ENCODE measurements at regions not wholly inside any gene's neighbourhood (a gene's known extent, or its start where the extent isn't known, plus 50 kb on each side); places are given as distances from the start of the nearest gene placed in this dataset.

DNA sequence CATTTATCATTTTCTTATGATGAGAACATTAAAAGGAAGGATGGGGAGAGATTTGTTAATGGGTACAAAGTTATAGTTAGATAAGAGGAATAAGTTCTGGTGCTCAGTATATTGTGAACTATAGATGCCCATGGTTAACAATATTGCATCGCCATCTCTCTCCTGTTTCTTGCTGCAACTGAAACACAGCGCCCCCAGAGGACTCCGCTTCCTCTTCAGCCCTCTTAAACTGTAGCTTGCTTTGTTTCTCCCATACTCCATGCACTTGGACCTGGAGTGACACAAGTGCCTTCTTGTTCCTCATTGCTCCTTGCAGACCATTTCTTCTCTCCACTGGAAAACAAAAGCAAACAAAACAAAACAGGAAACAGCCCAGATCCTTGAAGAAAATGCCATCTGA is 70.1 kb upstream of the NTPCR start:
- Mint-ChIP-seq H3K9me3 (peaks cover 3 to 9% (median 6%) of the 10 kb centered on the region in 7 donors), H3K27ac (no peak overlapping the region), H3K36me3 (no peaks in the 10 kb centered on the region), H3K4me1 (peaks cover 2% of the 10 kb centered on the region), H3K27me3 (ENCODE audit: low read depth in 3 of 3) (no peaks in the 10 kb centered on the region), H3K4me3 (no peak overlapping the region)
- no peaks in the 10 kb centered on the region for H3K36me3 ChIP-seq (replicated peaks in 1 of 2; ENCODE audit: control insufficient read depth in 1 of 2, insufficient read depth in 2 of 2, low read length in 2 of 2)
- no peak overlapping the region for H3K27ac ChIP-seq (ENCODE audit: low read depth in 1 of 2, low read length in 2 of 2)
- 71% methylated on average over 2 of the region's 3 CpGs for WGBS (ENCODE audit: insufficient coverage)
- H3K79me2 ChIP-seq (ENCODE audit: insufficient read depth, low read length) = no peaks in the 10 kb centered on the region
- no peaks in the 10 kb centered on the region for H3K27me3 ChIP-seq (ENCODE audit: control insufficient read depth in 2 of 2, insufficient read depth in 2 of 2, low read length in 2 of 2)
- H3K9ac ChIP-seq (ENCODE audit: insufficient read depth, low read length, poor library complexity, severe bottlenecking) = no peak overlapping the region
- no peak overlapping the region for H2AFZ ChIP-seq (ENCODE audit: insufficient read depth, low read depth, low read length, poor library complexity, severe bottlenecking)
- H4K20me1 ChIP-seq (ENCODE audit: insufficient read depth, low read length) = no peaks in the 10 kb centered on the region
- H3K9me3 ChIP-seq (replicated peaks in 1 of 2; ENCODE audit: control insufficient read depth in 1 of 2, insufficient read depth in 1 of 2, low read length in 2 of 2) = no peaks in the 10 kb centered on the region
- DNase-seq = no peak
- no peak overlapping the region for H3K4me2 ChIP-seq (replicated peaks; ENCODE audit: extremely low read depth, low read length, poor library complexity, severe bottlenecking)
- TF ChIP-seq, protein P1, sequence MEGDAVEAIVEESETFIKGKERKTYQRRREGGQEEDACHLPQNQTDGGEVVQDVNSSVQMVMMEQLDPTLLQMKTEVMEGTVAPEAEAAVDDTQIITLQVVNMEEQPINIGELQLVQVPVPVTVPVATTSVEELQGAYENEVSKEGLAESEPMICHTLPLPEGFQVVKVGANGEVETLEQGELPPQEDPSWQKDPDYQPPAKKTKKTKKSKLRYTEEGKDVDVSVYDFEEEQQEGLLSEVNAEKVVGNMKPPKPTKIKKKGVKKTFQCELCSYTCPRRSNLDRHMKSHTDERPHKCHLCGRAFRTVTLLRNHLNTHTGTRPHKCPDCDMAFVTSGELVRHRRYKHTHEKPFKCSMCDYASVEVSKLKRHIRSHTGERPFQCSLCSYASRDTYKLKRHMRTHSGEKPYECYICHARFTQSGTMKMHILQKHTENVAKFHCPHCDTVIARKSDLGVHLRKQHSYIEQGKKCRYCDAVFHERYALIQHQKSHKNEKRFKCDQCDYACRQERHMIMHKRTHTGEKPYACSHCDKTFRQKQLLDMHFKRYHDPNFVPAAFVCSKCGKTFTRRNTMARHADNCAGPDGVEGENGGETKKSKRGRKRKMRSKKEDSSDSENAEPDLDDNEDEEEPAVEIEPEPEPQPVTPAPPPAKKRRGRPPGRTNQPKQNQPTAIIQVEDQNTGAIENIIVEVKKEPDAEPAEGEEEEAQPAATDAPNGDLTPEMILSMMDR (IDR thresholded peaks at IDR 0.05) = peak; percentile 50
- no peak overlapping the region for H3K4me3 ChIP-seq (replicated peaks in 1 of 3; ENCODE audit: low read depth in 2 of 3, low read length in 3 of 3)
- no peaks in the 10 kb centered on the region for H3K4me1 ChIP-seq (ENCODE audit: control insufficient read depth in 1 of 2, insufficient read depth in 2 of 2, low read length in 2 of 2)
- intact Hi-C loops (cut with micrococcal nuclease) = no loop called here

DNA sequence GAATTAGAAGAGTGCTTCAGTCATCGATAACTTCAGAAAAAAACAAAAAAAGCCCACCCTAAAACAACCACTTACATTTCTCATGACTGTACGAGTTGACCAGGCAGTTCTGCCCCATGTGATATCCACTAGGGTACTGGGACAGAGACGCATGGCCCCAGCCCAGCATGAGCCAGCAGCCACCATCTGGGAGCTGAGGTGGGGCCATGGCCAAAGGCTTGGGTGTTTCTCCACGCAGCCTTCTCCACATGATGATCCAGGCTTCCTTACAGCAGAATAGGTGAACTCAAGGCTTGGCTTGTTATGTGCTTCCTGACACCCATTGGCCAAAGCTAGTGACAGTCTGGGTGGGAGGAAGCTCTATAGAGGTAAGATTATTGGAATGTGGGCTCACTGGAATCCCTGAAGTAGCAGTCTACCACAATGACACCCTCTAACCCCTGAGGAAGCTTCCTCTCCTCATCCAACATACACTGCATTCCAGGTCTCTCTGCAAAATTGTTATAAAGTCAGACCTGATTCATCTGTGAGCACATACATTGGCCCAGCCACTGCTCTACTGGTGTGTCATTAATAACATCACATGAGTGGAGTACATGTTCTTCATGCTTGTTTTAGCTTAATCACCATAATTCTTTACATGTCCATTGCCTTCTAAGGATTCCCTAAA is 66.3 kb upstream of the NTPCR start:
- H4K20me1 ChIP-seq (ENCODE audit: insufficient read depth, low read length) = no peaks in the 10 kb centered on the region
- intact Hi-C loops (cut with micrococcal nuclease) = no loop called here
- H3K9me3 ChIP-seq (replicated peaks in 1 of 2; ENCODE audit: control insufficient read depth in 1 of 2, insufficient read depth in 1 of 2, low read length in 2 of 2) = no peaks in the 10 kb centered on the region
- WGBS (ENCODE audit: insufficient coverage) = 89% methylated on average over 3 of the region's 4 CpGs
- H3K27me3 ChIP-seq (ENCODE audit: control insufficient read depth in 2 of 2, insufficient read depth in 2 of 2, low read length in 2 of 2) = no peaks in the 10 kb centered on the region
- no peak overlapping the region for H3K27ac Mint-ChIP-seq
- no peak overlapping the region for H3K9ac ChIP-seq (ENCODE audit: insufficient read depth, low read length, poor library complexity, severe bottlenecking)
- H3K27ac ChIP-seq (ENCODE audit: low read depth in 1 of 2, low read length in 2 of 2) = no peak overlapping the region
- no peak overlapping the region for H3K4me2 ChIP-seq (replicated peaks; ENCODE audit: extremely low read depth, low read length, poor library complexity, severe bottlenecking)
- DNase-seq = no peak
- H3K27me3 Mint-ChIP-seq (ENCODE audit: low read depth in 3 of 3) = peaks cover 0 to 1% (median 0%) of the 10 kb centered on the region in 3 donors
- no peak overlapping the region for H2AFZ ChIP-seq (ENCODE audit: insufficient read depth, low read depth, low read length, poor library complexity, severe bottlenecking)
- no peaks in the 10 kb centered on the region for H3K4me1 Mint-ChIP-seq
- no peaks in the 10 kb centered on the region for H3K36me3 ChIP-seq (replicated peaks in 1 of 2; ENCODE audit: control insufficient read depth in 1 of 2, insufficient read depth in 2 of 2, low read length in 2 of 2)
- H3K79me2 ChIP-seq (ENCODE audit: insufficient read depth, low read length) = no peaks in the 10 kb centered on the region
- TF ChIP-seq, protein P1 (IDR thresholded peaks at IDR 0.05) = no peak
- H3K4me3 ChIP-seq (replicated peaks in 1 of 3; ENCODE audit: low read depth in 2 of 3, low read length in 3 of 3) = no peak overlapping the region
- peaks cover 0 to 4% (median 0%) of the 10 kb centered on the region in 7 donors for H3K9me3 Mint-ChIP-seq
- H3K4me1 ChIP-seq (ENCODE audit: control insufficient read depth in 1 of 2, insufficient read depth in 2 of 2, low read length in 2 of 2) = no peaks in the 10 kb centered on the region
- no peaks in the 10 kb centered on the region for H3K36me3 Mint-ChIP-seq
- no peak overlapping the region for H3K4me3 Mint-ChIP-seq

Measured in CD14-positive monocyte (primary cell).